ENCODE measurements at regions not wholly inside any gene's neighbourhood (a gene's known extent, or its start where the extent isn't known, plus 50 kb on each side); places are given as distances from the start of the nearest gene placed in this dataset.

DNA sequence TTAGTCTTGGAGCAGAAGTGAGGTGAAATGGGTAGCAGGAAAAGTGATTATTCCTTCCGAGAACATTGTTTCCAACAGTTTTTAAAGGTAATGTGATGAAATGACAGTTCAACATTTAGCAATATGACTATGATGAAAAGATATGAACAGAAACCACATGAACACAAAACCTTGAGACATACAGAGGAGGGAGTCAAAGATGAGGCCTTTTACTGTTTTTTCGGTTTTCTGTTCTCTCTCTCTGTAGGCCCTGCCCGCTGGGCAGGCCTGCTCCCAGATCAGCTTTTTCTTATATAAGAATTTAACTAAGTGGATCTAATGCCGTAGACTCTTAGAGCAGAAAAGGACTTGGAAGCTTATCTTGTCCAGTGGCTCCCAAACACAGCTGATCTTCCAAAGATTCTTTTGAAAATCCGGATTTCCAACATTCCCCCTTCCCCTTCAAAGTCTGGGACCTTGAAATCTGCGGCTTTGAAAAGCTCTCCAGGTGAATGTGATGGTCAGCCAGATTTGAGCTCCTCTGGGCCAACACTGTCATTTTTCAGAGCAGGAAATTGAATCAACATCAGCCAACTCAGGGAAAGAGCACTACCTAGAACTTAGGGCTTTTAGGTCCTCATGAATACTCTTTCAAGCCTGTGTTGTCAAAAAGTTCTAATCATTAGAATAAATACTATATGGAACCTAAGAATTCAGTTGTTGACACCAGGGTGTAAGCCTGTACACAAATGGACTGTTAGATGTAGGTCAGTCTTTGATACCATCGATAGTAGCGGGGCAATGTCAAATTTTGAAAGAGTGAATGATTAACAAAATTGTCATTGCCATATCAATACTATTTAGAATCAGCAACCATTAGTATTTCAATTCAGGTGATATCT lies 372.7 kb downstream of the SHQ1 start:
- no peaks in the 10 kb centered on the region for H3K36me3 ChIP-seq (ENCODE audit: insufficient read depth, low read length, poor library complexity, severe bottlenecking)
- TF ChIP-seq CTCF (conservative IDR thresholded peaks at IDR 0.05; ENCODE audit: low read depth, low read length), result no peak
- TF ChIP-seq EZH2 (IDR thresholded peaks at IDR 0.05; ENCODE audit: borderline replicate concordance, low read depth, low read length, poor library complexity, severe bottlenecking), result no peak
- H3K4me3 ChIP-seq (ENCODE audit: low read depth, low read length, poor library complexity, severe bottlenecking), result no peak overlapping the region
- H3K27ac ChIP-seq (ENCODE audit: low read depth, low read length, poor library complexity, severe bottlenecking), result no peak overlapping the region
- ChIA-PET CTCF (no interaction called here), POLR2A (ENCODE audit: low non-redundant PET) (no interaction called here)
- no peaks in the 10 kb centered on the region for H3K4me1 ChIP-seq (ENCODE audit: insufficient read depth, low read length, poor library complexity, severe bottlenecking)
- H3K9me3 ChIP-seq (ENCODE audit: low read depth, low read length, poor library complexity, severe bottlenecking), result no peaks in the 10 kb centered on the region
- DNase-seq (ENCODE audit: low spot score), result no peak
- intact Hi-C loops (cut with micrococcal nuclease; ENCODE audit: unreplicated experiment), result no loop called here
- no peaks in the 10 kb centered on the region for H3K27me3 ChIP-seq (replicated peaks; ENCODE audit: insufficient read depth, low read depth, low read length, poor library complexity)
- no TSS peak for BruUV-seq (replicated peaks)

- no peaks in the 10 kb centered on the region for H3K4me1 ChIP-seq (ENCODE audit: insufficient read depth, low read length, poor library complexity, severe bottlenecking)
- POLR2A ChIA-PET (ENCODE audit: low non-redundant PET), result no interaction called here
- TF ChIP-seq EZH2 (IDR thresholded peaks at IDR 0.05; ENCODE audit: borderline replicate concordance, low read depth, low read length, poor library complexity, severe bottlenecking) (no peak), CTCF (conservative IDR thresholded peaks at IDR 0.05; ENCODE audit: low read depth, low read length) (no peak)
- no peak overlapping the region for H3K27ac ChIP-seq (ENCODE audit: low read depth, low read length, poor library complexity, severe bottlenecking)
- intact Hi-C loops (cut with micrococcal nuclease; ENCODE audit: unreplicated experiment), result no loop called here
- H3K9me3 ChIP-seq (ENCODE audit: low read depth, low read length, poor library complexity, severe bottlenecking), result no peaks in the 10 kb centered on the region
- BruUV-seq (replicated peaks), result no TSS peak
- DNase-seq (ENCODE audit: low spot score), result no peak
- CTCF ChIA-PET, result no interaction called here
- H3K36me3 ChIP-seq (ENCODE audit: insufficient read depth, low read length, poor library complexity, severe bottlenecking), result no peaks in the 10 kb centered on the region
- H3K27me3 ChIP-seq (replicated peaks; ENCODE audit: insufficient read depth, low read depth, low read length, poor library complexity), result no peaks in the 10 kb centered on the region
- no peak overlapping the region for H3K4me3 ChIP-seq (ENCODE audit: low read depth, low read length, poor library complexity, severe bottlenecking)
Observed at GRCh38 chr3:72474775-72475174, 373.5 kb downstream of the SHQ1 start.

GRCh38 chr3:72473156-72473555 lies 375.1 kb downstream of the SHQ1 start:
- DNase-seq (ENCODE audit: low spot score), result no peak
- no peaks in the 10 kb centered on the region for H3K4me1 ChIP-seq (ENCODE audit: insufficient read depth, low read length, poor library complexity, severe bottlenecking)
- intact Hi-C loops (cut with micrococcal nuclease; ENCODE audit: unreplicated experiment), result no loop called here
- H3K4me3 ChIP-seq (ENCODE audit: low read depth, low read length, poor library complexity, severe bottlenecking), result no peak overlapping the region
- BruUV-seq (replicated peaks), result no TSS peak
- no peaks in the 10 kb centered on the region for H3K27me3 ChIP-seq (replicated peaks; ENCODE audit: insufficient read depth, low read depth, low read length, poor library complexity)
- H3K9me3 ChIP-seq (ENCODE audit: low read depth, low read length, poor library complexity, severe bottlenecking), result no peaks in the 10 kb centered on the region
- ChIA-PET POLR2A (ENCODE audit: low non-redundant PET) (no interaction called here), CTCF (no interaction called here)
- TF ChIP-seq EZH2 (IDR thresholded peaks at IDR 0.05; ENCODE audit: borderline replicate concordance, low read depth, low read length, poor library complexity, severe bottlenecking) (no peak), CTCF (conservative IDR thresholded peaks at IDR 0.05; ENCODE audit: low read depth, low read length) (no peak)
- H3K27ac ChIP-seq (ENCODE audit: low read depth, low read length, poor library complexity, severe bottlenecking), result no peak overlapping the region
- no peaks in the 10 kb centered on the region for H3K36me3 ChIP-seq (ENCODE audit: insufficient read depth, low read length, poor library complexity, severe bottlenecking)
